ENCODE measurements at regions not wholly inside any gene's neighbourhood (a gene's known extent, or its start where the extent isn't known, plus 50 kb on each side); places are given as distances from the start of the nearest gene placed in this dataset.

GRCh38 chr13:60944863-60945262 lies 470.8 kb downstream of the PCDH20 start:
- SMC1A ChIA-PET (ENCODE audit: uncharacterized antibody, unreplicated experiment) = no interaction called here
- H3K4me2 ChIP-seq (ENCODE audit: control insufficient read depth, insufficient read depth) = no peak overlapping the region
- RAD21 ChIA-PET (ENCODE audit: unreplicated experiment) = no interaction called here
- no peaks in the 10 kb centered on the region for H3K4me1 ChIP-seq (ENCODE audit: control insufficient read depth, insufficient read depth, low read length)
- WGBS (ENCODE audit: insufficient coverage, insufficient replicate concordance, low lambda C conversion rate, missing lambda C conversion rate) = 0% methylated on average over 1 of the region's 1 CpG
- DNase-seq (ENCODE audit: low read depth, low spot score) (no peak), FAIRE-seq (no peak), ATAC-seq (no peak)
- no peaks in the 10 kb centered on the region for H3K9me3 ChIP-seq (replicated peaks; ENCODE audit: control insufficient read depth, insufficient read depth, low read length)
- no peaks in the 10 kb centered on the region for H3K27me3 ChIP-seq (replicated peaks in 1 of 2; ENCODE audit: control insufficient read depth in 2 of 2, insufficient read depth in 2 of 2, low read length in 1 of 2)
- no peak overlapping the region for H3K9ac ChIP-seq (ENCODE audit: control insufficient read depth, insufficient read depth, low read length)
- intact Hi-C loops (cut with micrococcal nuclease; ENCODE audit: unreplicated experiment) (no loop called here), in situ Hi-C loops (cut with MboI) (no loop called here)
- H3K36me3 ChIP-seq (ENCODE audit: control insufficient read depth in 2 of 2, insufficient read depth in 2 of 2, low read length in 1 of 2) = no peaks in the 10 kb centered on the region
- H3K27ac ChIP-seq (ENCODE audit: control insufficient read depth, insufficient read depth) = no peak overlapping the region
- H3K79me2 ChIP-seq (ENCODE audit: control insufficient read depth, insufficient read depth, low read length) = no peaks in the 10 kb centered on the region
- POLR2A ChIA-PET = no interaction called here
- H3K4me3 ChIP-seq = no peak overlapping the region
- no peak overlapping the region for H2AFZ ChIP-seq (ENCODE audit: control insufficient read depth, low read depth, low read length)
- TF ChIP-seq MEF2A (IDR thresholded peaks at IDR 0.05; ENCODE audit: insufficient read depth, low read depth, low read length) = no peak
- no peak for TF ChIP-seq IRF3 (IDR thresholded peaks at IDR 0.05)
- CTCF ChIA-PET = no interaction called here
- H4K20me1 ChIP-seq (ENCODE audit: control insufficient read depth, insufficient read depth) = no peaks in the 10 kb centered on the region
- BruUV-seq (replicated peaks) = no TSS peak

- POLR2A ChIA-PET = no interaction called here
- Histone ChIP-seq H3K4me3 (no peak overlapping the region), H3K27ac (ENCODE audit: control insufficient read depth, insufficient read depth) (no peak overlapping the region), H2AFZ (ENCODE audit: control insufficient read depth, low read depth, low read length) (no peak overlapping the region), H3K4me2 (ENCODE audit: control insufficient read depth, insufficient read depth) (no peak overlapping the region), H3K4me1 (ENCODE audit: control insufficient read depth, insufficient read depth, low read length) (no peaks in the 10 kb centered on the region), H3K9ac (ENCODE audit: control insufficient read depth, insufficient read depth, low read length) (no peak overlapping the region), H3K27me3 (replicated peaks in 1 of 2; ENCODE audit: control insufficient read depth in 2 of 2, insufficient read depth in 2 of 2, low read length in 1 of 2) (no peaks in the 10 kb centered on the region), H3K36me3 (ENCODE audit: control insufficient read depth in 2 of 2, insufficient read depth in 2 of 2, low read length in 1 of 2) (no peaks in the 10 kb centered on the region), H3K79me2 (ENCODE audit: control insufficient read depth, insufficient read depth, low read length) (no peaks in the 10 kb centered on the region), H4K20me1 (ENCODE audit: control insufficient read depth, insufficient read depth) (no peaks in the 10 kb centered on the region), H3K9me3 (replicated peaks; ENCODE audit: control insufficient read depth, insufficient read depth, low read length) (no peaks in the 10 kb centered on the region)
- intact Hi-C loops (cut with micrococcal nuclease; ENCODE audit: unreplicated experiment) = no loop called here
- ATAC-seq (no peak), FAIRE-seq (no peak), DNase-seq (ENCODE audit: low read depth, low spot score) (no peak)
- CTCF ChIA-PET = no interaction called here
- BruUV-seq (replicated peaks) = no TSS peak
- RAD21 ChIA-PET (ENCODE audit: unreplicated experiment) = no interaction called here
- SMC1A ChIA-PET (ENCODE audit: uncharacterized antibody, unreplicated experiment) = no interaction called here
- in situ Hi-C loops (cut with MboI) = no loop called here
- WGBS (ENCODE audit: insufficient coverage, insufficient replicate concordance, low lambda C conversion rate, missing lambda C conversion rate) = 25% methylated on average over 1 of the region's 1 CpG
- TF ChIP-seq POU2F2 (IDR thresholded peaks at IDR 0.05; ENCODE audit: borderline replicate concordance, low read depth, low read length) (no peak), KLF5 (IDR thresholded peaks at IDR 0.05; ENCODE audit: partially characterized antibody) (no peak), SPI1 (IDR thresholded peaks at IDR 0.05; ENCODE audit: borderline replicate concordance, insufficient read depth, low read depth, low read length) (no peak), STAT1 (conservative IDR thresholded peaks at IDR 0.05) (no peak), NFYA (IDR thresholded peaks at IDR 0.05; ENCODE audit: borderline replicate concordance, low read depth, low read length) (no peak), PRDM15 (CRISPR knock-in tag; IDR thresholded peaks at IDR 0.05) (no peak), PBX3 (IDR thresholded peaks at IDR 0.05; ENCODE audit: insufficient replicate concordance, low read depth, low read length) (no peak), TCF12 (IDR thresholded peaks at IDR 0.05; ENCODE audit: low read depth, low read length) (no peak), PAX8 (IDR thresholded peaks at IDR 0.05) (no peak), ZSCAN29 (IDR thresholded peaks at IDR 0.05) (no peak), FOXM1 (IDR thresholded peaks at IDR 0.05; ENCODE audit: low read depth, low read length) (no peak), SMC3 (IDR thresholded peaks at IDR 0.05; ENCODE audit: borderline replicate concordance, low read length) (no peak)
These were observed 471.6 kb downstream of the PCDH20 start for GRCh38 chr13:60944016-60944415.

Measured in GM12878 (cell line).